SJSA1 (cell line): ENCODE measurements at regions not wholly inside any gene's neighbourhood (a gene's known extent, or its start where the extent isn't known, plus 50 kb on each side); places are given as distances from the start of the nearest gene placed in this dataset.

Experiments
- DNase-seq, 2 experiments: peaks; one replicate each; pipeline ENCODE4 v3.0.0-alpha.2; 2015 to 2020; ENCODE audit warnings: low spot score in 2 of 2, low read depth in 1 of 2
- H3K27ac ChIP-seq: fragments of 250-450 bp; sonication (Bioruptor Pico); 2 replicates; pipeline ENCODE4 v1.5.1; 2020; ENCODE audit warnings: mild to moderate bottlenecking, moderate library complexity
- H3K27me3 ChIP-seq: fragments of 250-450 bp; sonication (Bioruptor Pico); replicated peaks from 2 replicates; pipeline ENCODE4 v1.5.1; 2020; ENCODE audit warnings: mild to moderate bottlenecking, moderate library complexity
- H3K36me3 ChIP-seq: fragments of 250-450 bp; sonication (Bioruptor Pico); 2 replicates; pipeline ENCODE4 v1.5.1; 2020; ENCODE audit warnings: mild to moderate bottlenecking
- H3K4me1 ChIP-seq: fragments of 250-450 bp; sonication (Bioruptor Pico); replicated peaks from 2 replicates; pipeline ENCODE4 v1.6.1; 2021; ENCODE audit warnings: mild to moderate bottlenecking
- H3K4me3 ChIP-seq: fragments of 250-450 bp; sonication (Bioruptor Pico); 2 replicates; pipeline ENCODE4 v1.5.1; 2020; ENCODE audit warnings: mild to moderate bottlenecking
- H3K9me3 ChIP-seq: fragments of 250-450 bp; sonication (Bioruptor Pico); replicated peaks from 2 replicates; pipeline ENCODE4 v1.5.1; 2020; ENCODE audit warnings: mild to moderate bottlenecking

DNA sequence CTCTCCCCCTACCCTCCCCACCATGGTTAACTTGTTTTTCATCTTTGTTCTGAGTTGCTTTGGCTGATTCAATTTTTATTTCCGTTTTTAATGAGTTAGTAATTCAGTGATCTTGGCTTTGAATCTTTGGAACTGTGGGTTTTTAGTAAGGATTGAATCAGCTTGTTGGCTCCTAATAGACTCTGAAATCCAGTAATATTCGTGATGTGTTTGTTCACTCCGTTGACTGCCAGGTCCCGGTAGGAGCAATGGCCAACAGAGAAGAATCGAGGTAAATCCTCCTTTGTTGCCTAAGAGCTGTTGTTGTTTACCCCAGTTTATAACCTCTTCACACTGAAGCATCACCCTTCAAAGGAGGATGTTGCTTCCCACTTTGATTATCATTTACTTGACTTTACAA lies 92.7 kb downstream of the PCSK1 start:
- Histone ChIP-seq H3K4me3 (no peak overlapping the region), H3K4me1 (peaks cover 14% of the 10 kb centered on the region), H3K27ac (no peak overlapping the region), H3K9me3 (no peaks in the 10 kb centered on the region), H3K36me3 (no peaks in the 10 kb centered on the region), H3K27me3 (no peaks in the 10 kb centered on the region)
- no peak for DNase-seq

DNA sequence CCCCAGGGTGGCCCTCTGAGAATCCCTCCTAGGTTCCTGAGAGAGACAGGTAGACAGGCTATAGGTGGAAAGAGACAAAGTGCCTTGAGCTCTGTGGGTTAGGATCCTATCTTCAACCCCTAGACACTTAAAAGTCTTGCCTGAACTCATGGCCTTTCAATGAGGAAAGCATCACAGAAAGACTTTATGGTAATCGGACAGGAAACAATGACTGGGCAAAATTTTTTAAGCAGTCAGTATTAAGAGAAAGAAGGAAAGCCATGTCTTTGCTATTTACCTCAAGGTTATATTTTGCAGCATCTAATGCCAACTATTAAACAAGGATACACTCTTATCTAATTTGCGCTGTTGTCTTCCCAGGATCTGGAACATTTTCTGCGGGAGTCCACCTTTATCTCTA lies 93.2 kb downstream of the PCSK1 start:
- H3K4me1 ChIP-seq: peaks cover 14% of the 10 kb centered on the region
- H3K27me3 ChIP-seq: no peaks in the 10 kb centered on the region
- no peak overlapping the region for H3K4me3 ChIP-seq
- no peak for DNase-seq
- no peaks in the 10 kb centered on the region for H3K9me3 ChIP-seq
- H3K36me3 ChIP-seq: no peaks in the 10 kb centered on the region
- no peak overlapping the region for H3K27ac ChIP-seq

DNA sequence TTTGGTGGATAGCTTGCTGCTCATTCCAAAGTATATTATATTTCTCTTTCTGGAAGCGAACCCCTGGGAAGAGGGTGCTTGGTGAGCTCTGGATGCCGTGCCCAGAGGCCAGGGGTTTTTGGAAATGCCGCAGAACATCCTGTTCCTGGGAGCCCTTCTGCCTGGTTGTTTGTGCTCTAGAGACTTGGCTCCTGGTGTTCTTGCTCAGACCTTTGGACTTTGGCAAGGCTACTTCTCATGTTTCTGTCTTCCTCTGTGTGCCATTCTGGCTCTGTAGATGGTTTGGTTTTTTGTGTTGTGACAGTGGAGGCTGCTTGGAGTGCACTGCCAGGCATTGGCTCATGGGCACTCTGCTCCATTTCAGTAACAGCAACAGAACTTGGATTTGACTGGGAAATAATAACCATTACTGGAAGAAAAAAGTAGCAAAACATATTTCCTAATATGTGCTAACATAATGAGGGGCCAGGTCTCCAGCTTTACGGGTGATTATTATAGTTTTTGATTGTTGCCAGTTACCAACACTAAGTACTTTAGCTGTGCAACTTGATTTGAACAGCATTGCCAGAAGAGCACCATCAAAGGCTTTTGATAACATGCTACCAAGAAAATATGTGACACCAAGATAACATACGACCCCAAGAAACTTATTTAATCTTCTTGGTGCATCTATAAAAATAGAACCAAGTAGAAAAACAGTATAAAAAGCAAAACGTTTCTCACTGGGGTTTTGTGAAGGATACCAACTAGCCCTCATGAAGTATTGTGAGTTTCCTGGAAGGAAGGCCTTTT lies 94.2 kb downstream of the PCSK1 start:
- no peak overlapping the region for H3K4me3 ChIP-seq
- no peaks in the 10 kb centered on the region for H3K36me3 ChIP-seq
- no peaks in the 10 kb centered on the region for H3K9me3 ChIP-seq
- DNase-seq: no peak
- no peaks in the 10 kb centered on the region for H3K27me3 ChIP-seq
- H3K27ac ChIP-seq: no peak overlapping the region
- H3K4me1 ChIP-seq: peaks cover 14% of the 10 kb centered on the region

DNA sequence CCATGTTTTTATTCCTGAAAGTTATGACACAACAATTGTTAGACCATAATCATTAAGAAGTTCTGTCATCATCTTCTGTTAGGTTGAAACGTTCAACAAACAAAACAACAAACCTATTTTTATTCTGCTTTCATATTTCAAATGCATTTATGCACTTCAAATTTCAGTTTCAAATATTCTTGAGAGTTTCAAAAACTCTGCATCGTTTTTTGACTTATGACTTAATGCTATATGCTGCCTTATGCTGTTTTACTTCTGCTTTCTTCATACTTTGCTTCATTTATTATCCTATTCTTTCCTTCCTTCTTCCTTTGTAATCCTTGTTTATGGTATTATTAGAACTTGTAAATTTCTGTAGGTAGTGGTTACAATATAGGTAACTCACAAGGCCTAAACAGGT lies 95.0 kb downstream of the PCSK1 start:
- no peaks in the 10 kb centered on the region for H3K36me3 ChIP-seq
- DNase-seq: no peak

DNA sequence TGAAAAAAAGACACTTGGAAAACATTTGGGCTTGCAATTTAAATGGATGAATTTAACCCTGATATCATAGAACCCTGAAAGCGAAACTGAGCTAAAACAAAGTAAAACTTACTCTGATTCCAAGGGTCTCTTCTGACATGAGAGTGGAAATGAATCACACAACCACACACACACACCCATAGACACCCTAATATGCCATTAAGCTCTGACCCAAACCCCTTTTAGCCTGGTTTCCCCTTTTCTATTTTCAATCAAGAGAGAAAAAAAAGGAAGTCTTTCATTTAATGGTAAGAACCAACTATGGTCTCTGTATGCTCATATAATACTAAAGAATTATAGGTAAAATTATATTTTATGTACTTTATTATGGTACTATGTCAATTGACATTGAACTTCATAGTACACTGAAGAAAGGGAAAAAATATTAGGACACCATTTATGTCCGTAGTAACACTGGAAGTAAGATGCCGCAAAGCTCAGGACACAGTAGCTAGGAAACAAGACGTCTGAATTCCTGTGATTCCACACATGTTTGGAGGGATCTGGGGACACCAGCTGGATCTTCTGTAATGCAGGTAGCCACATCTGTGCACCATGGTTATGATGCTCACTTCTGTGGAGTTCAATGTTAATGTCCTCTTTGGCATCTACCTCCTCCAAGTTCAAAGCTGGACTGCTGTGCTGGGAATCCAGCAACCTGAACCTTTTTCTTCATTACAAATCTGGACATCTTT lies 95.8 kb downstream of the PCSK1 start:
- H3K4me1 ChIP-seq: peaks cover 14% of the 10 kb centered on the region
- no peak for DNase-seq
- H3K9me3 ChIP-seq: no peaks in the 10 kb centered on the region
- no peak overlapping the region for H3K4me3 ChIP-seq
- H3K27ac ChIP-seq: no peak overlapping the region
- no peaks in the 10 kb centered on the region for H3K36me3 ChIP-seq
- no peaks in the 10 kb centered on the region for H3K27me3 ChIP-seq

More for the DNA sequence above, 95.0 kb downstream of the PCSK1 start:
- Histone ChIP-seq H3K27me3 (no peaks in the 10 kb centered on the region), H3K4me1 (peaks cover 14% of the 10 kb centered on the region), H3K27ac (no peak overlapping the region), H3K9me3 (no peaks in the 10 kb centered on the region), H3K4me3 (no peak overlapping the region)

DNA sequence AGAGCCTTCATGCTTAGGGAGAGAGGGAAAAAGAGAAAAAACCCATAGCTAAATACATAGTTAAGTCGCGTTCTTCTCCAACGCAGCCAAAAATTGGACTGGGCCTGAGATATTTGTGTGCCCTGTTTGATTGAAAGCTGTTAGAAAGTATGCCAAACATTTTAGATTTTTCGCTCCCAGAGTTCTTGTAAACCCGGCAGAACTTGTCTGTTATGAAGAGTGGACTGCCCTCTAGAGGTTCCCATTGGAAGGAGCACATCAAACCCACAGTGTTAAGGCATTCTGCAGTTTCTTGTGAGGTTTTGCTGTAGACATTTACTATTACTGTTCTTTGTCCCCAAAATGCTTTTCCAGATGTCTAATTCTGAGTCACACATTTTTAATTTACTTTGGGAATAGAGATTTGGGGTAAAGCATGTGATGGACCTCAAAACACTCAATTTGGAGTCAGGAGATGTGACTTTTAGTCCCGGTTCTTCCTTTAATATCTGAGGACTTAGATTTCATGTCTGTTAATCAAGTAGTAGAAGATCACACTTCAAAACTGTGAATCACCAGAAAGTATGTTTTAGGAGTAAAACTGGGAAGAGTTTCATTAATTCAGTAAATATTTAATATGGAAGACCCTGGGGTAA lies 96.6 kb downstream of the PCSK1 start:
- DNase-seq: peak; percentile 72 to 75
- Histone ChIP-seq H3K4me3 (no peak overlapping the region), H3K27ac (peak overlapping the region; percentile 31; the same call in 1 of the 2 replicates), H3K36me3 (no peaks in the 10 kb centered on the region), H3K9me3 (no peaks in the 10 kb centered on the region), H3K27me3 (no peaks in the 10 kb centered on the region), H3K4me1 (peaks cover 14% of the 10 kb centered on the region)

DNA sequence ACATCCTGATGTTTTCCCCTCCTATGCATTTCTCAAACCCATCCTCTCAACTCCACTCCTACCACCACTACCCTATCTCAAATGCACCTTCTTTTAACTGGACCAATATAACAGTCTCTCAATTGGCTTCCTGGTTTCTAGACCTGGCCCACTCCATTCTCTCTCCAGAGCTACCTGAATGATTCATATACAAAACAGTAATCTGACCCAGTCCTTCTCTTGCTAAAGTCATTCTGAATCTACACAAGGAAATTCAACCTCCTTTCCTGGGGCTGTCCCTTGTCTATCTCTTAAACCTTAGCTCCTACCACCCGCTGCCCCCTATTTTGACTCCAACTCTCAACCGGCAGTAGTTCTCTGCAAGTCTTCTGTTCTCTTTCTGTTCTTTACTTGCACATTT lies 97.2 kb downstream of the PCSK1 start:
- no peak for DNase-seq
- Histone ChIP-seq H3K27me3 (no peaks in the 10 kb centered on the region), H3K27ac (peak overlapping the region; percentile 31; the same call in 1 of the 2 replicates), H3K36me3 (no peaks in the 10 kb centered on the region), H3K4me3 (no peak overlapping the region), H3K9me3 (no peaks in the 10 kb centered on the region), H3K4me1 (peaks cover 14% of the 10 kb centered on the region)

DNA sequence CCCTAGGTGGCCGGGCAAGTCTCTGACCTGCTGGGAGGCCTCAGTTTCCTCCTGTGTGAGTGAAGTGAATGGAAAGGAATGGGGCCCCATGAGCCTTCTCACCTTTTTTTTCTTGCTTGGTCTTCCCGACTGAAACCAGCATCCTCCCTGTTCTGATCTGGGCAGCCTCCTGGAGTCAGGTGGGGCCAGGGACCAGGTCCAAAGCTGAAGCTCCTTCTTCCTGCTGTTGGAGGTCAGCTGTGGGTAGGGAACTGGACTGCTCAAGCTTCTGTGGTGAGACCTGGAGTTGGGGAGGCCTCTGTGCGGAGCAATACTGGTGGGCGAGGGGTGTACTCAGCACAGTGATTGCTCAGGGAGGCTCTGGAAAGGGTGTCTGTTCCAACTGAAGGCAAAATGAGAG lies 99.7 kb downstream of the PCSK1 start:
- no peaks in the 10 kb centered on the region for H3K27me3 ChIP-seq
- no peak overlapping the region for H3K27ac ChIP-seq
- H3K4me3 ChIP-seq: no peak overlapping the region
- H3K36me3 ChIP-seq: no peaks in the 10 kb centered on the region
- no peak for DNase-seq
- peaks cover 14% of the 10 kb centered on the region for H3K4me1 ChIP-seq
- H3K9me3 ChIP-seq: no peaks in the 10 kb centered on the region

DNA sequence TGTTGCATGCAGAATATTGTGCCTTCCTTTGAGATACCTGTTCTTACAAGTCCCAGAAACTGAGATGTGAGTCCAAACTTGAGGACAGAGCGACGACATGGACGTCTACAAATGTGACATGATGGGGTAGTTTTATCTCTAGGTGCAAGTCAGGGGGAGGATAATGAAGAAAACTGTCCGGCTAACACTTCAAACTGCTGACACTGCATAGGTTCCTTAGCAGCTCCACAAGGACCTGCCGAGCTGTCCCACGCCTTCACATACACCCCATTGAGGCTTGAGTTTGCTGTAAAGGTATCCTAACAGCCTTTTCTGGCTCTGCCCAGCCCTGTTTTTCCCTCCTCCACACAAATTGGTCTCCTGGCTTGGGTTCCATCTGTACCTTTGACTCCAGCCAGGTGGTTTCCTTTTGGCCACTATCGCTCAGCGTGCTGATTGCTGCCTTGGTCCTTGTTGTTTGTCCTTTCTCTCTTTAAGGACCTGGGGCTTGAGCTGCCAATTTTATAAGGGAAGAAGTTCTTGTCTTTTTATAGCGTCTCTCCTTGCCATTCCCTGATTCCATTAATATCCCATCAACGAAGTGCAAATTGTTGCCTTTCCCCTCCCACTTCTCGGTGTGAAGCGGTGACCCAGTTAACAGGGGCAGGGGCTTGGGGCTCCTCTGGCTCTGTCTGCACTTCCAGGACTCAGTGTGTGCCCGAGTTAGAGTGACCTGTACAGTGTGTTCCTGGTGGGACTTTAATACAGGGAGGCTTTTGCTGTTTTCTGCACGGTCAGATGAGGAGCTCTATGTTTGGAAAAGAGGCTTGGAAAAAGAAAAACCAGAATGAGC lies 100.3 kb downstream of the PCSK1 start:
- H3K4me1 ChIP-seq: peaks cover 14% of the 10 kb centered on the region

DNA sequence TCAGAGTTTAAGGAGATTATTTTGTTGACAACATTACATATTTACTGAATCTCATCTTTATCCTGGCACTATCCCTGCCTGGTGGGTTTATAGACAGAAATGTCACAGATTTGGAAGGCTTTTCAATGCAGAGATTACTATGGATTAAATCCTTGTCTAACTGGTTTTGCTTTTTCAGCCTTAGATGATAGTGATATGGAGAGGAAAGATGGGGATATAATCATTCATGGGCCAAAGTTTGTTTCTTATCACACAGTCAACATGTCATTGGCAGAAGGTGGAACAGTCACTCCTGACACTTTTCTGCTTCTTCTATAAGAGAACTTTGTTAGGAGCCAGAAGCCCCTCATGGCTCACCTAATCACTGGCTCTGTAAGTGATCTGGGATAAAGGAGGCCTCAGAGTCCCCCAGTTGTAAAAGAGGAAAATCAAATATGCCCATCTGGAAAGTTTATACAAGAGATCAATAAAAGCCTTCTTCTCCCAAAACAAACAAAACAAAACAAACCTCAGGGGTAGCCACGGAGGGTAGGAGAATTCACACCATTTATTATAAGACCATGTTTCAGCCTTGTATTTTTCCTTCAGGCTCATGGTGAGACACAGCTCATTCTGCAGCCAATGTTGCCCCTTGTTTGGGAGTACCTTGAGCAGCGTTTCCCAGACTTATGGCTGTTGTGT lies 101.2 kb downstream of the PCSK1 start:
- Histone ChIP-seq H3K27me3 (no peaks in the 10 kb centered on the region), H3K27ac (no peak overlapping the region), H3K4me3 (no peak overlapping the region), H3K36me3 (no peaks in the 10 kb centered on the region), H3K4me1 (peaks cover 12% of the 10 kb centered on the region), H3K9me3 (no peaks in the 10 kb centered on the region)
- no peak for DNase-seq

More for the DNA sequence above, 100.3 kb downstream of the PCSK1 start:
- Histone ChIP-seq H3K4me3 (no peak overlapping the region), H3K27me3 (no peaks in the 10 kb centered on the region), H3K9me3 (no peaks in the 10 kb centered on the region), H3K27ac (no peak overlapping the region), H3K36me3 (no peaks in the 10 kb centered on the region)
- no peak for DNase-seq

DNA sequence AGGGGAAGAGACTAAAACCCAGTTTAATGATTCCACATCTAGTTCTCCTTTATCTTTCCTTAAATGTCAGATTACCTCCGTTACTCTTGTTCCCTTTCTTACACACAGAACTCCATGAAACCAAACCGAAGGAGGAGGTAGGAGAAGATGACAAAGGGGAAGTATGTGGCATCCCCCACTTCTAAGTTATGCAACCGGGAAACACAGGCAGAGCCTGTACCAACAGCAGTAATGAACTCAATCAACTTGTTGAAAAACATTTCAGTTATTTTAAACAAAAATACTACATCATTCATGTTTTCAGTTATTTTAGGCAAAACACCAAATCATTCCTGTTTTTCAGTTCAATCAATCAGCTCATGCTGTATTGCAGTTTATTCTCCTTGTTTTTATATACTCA lies 101.8 kb downstream of the PCSK1 start:
- H3K27ac ChIP-seq: no peak overlapping the region
- H3K4me1 ChIP-seq: peaks cover 6% of the 10 kb centered on the region
- H3K27me3 ChIP-seq: no peaks in the 10 kb centered on the region
- no peak overlapping the region for H3K4me3 ChIP-seq
- no peak for DNase-seq
- no peaks in the 10 kb centered on the region for H3K9me3 ChIP-seq
- no peaks in the 10 kb centered on the region for H3K36me3 ChIP-seq

DNA sequence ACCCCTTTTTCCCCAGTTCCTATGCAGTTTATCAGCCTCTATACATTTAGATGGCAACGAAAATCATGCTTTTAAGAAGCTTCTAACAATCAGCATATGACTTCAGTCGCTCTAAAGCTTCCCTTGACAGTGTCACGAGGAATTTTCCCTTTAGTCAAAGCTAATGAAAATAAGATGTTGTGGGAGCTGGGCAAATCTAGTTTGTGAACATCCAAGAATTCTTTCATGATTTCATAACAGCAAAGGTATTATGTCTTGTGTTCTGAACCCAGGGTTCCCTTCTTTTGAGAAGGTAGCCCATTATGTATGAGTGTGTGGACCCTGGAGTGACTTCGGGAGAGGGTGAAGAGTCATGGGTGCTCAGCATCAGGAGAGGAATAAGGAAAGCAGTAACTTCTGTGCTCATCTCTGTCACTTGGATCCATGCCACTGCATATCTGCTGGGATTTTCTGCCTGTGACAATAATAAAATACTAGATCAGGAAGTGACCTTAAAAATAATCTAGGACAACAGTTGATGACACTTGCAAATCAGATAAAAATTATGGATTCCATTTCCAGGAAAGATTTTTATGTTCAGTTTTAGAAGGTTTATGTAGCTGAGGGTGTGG lies 102.4 kb downstream of the PCSK1 start:
- Histone ChIP-seq H3K9me3 (no peaks in the 10 kb centered on the region), H3K36me3 (no peaks in the 10 kb centered on the region), H3K27ac (no peak overlapping the region), H3K4me3 (no peak overlapping the region), H3K27me3 (no peaks in the 10 kb centered on the region), H3K4me1 (no peaks in the 10 kb centered on the region; the same call in 1 of the 2 replicates)
- no peak for DNase-seq
